CD4-positive, alpha-beta T cell treated with Interleukin-15 for 4 hours (primary cell): ENCODE measurements at regions not wholly inside any gene's neighbourhood (a gene's known extent, or its start where the extent isn't known, plus 50 kb on each side); places are given as distances from the start of the nearest gene placed in this dataset.
"Not testable (repeated sequence)": the region's sequence is repeated elsewhere in the genome, so short reads cannot be mapped to it uniquely, and the experiment has no call there.

Source experiments
- DNase-seq: peaks from one replicate; pipeline ENCODE4 v3.0.0-alpha.2; 2020; ENCODE audit warnings: low spot score

GRCh38 chr1:234776876-234777855 lies 167.2 kb upstream of the IRF2BP2 start:
- DNase-seq: no peak

GRCh38 chr1:234776256-234776875 lies 166.4 kb upstream of the IRF2BP2 start:
- no peak for DNase-seq

GRCh38 chr1:234775477-234776246 lies 165.7 kb upstream of the IRF2BP2 start:
- peak; percentile 39 for DNase-seq

GRCh38 chr1:234774971-234775370 lies 165.0 kb upstream of the IRF2BP2 start:
- no peak for DNase-seq

GRCh38 chr1:234773936-234774677 lies 164.1 kb upstream of the IRF2BP2 start:
- DNase-seq: no peak

- DNase-seq: peak; percentile 91
Measured at GRCh38 chr1:234772345-234773147, 162.6 kb upstream of the IRF2BP2 start.

GRCh38 chr1:234771642-234772344 lies 161.8 kb upstream of the IRF2BP2 start:
- DNase-seq: no peak

- DNase-seq: no peak
Measured at GRCh38 chr1:234770924-234771540, 161.1 kb upstream of the IRF2BP2 start.

- DNase-seq: no peak
Measured at GRCh38 chr1:234769986-234770795, 160.2 kb upstream of the IRF2BP2 start.

GRCh38 chr1:234769284-234769985 lies 159.5 kb upstream of the IRF2BP2 start:
- no peak for DNase-seq

- DNase-seq: peak; percentile 48
Measured at GRCh38 chr1:234768569-234769283, 158.7 kb upstream of the IRF2BP2 start.

GRCh38 chr1:234768171-234768568 lies 158.2 kb upstream of the IRF2BP2 start:
- no peak for DNase-seq

GRCh38 chr1:234765672-234766071 lies 155.7 kb upstream of the IRF2BP2 start:
- no peak for DNase-seq

- DNase-seq: no peak
Measured at GRCh38 chr1:234765181-234765580, 155.2 kb upstream of the IRF2BP2 start.

- DNase-seq: no peak
Measured at GRCh38 chr1:234763910-234764309, 153.9 kb upstream of the IRF2BP2 start.

- DNase-seq: no peak
Measured at GRCh38 chr1:234763367-234763766, 153.4 kb upstream of the IRF2BP2 start.

GRCh38 chr1:234762127-234762526 lies 152.1 kb upstream of the IRF2BP2 start:
- DNase-seq: not testable (repeated sequence)

- no peak for DNase-seq
Measured at GRCh38 chr1:234760303-234760723, 150.3 kb upstream of the IRF2BP2 start.
